ENCODE measurements at regions not wholly inside any gene's neighbourhood (a gene's known extent, or its start where the extent isn't known, plus 50 kb on each side); places are given as distances from the start of the nearest gene placed in this dataset.

- TF ChIP-seq CTCF (IDR thresholded peaks at IDR 0.05; ENCODE audit: insufficient read depth, low read length) (no peak), POLR2AphosphoS5 (IDR thresholded peaks at IDR 0.05; ENCODE audit: low read depth) (no peak)
These were observed 680.9 kb downstream of the TMEM121 start for GRCh38 chr14:106207316-106207715.
